GM21825 (cell line): ENCODE measurements at regions not wholly inside any gene's neighbourhood (a gene's known extent, or its start where the extent isn't known, plus 50 kb on each side); places are given as distances from the start of the nearest gene placed in this dataset.
"Not testable (repeated sequence)": the region's sequence is repeated elsewhere in the genome, so short reads cannot be mapped to it uniquely, and the experiment has no call there.

Source experiments
- ATAC-seq: cut with Tn5 transposase; IDR thresholded peaks from one replicate; pipeline ENCODE4 v1.9.1; 2021; ENCODE audit warnings: mild to moderate bottlenecking, moderate library complexity; ENCODE audit not compliant: unreplicated experiment

GRCh38 chr21:17191346-17191993 is 321.4 kb upstream of the CXADR start:
- no peak for ATAC-seq

DNA sequence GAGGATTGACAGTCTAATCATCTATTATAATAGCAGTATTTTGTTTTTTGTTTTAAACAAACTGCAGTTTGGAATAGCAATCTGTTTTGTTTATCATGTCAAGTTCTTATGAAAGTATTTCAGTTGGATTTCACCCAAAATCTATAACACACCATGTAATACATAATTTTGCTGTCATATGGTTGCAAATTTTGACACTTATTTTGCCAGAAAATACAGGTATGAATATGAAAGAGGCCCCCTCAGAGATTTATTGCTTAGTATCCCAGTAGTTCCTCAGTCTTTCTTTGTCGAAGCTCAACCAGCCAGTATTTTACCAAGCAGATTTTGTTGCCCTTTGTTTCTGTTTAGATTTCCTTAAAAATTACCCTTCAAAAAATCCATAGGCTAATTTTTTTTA is 317.5 kb upstream of the CXADR start:
- ATAC-seq, result no peak

DNA sequence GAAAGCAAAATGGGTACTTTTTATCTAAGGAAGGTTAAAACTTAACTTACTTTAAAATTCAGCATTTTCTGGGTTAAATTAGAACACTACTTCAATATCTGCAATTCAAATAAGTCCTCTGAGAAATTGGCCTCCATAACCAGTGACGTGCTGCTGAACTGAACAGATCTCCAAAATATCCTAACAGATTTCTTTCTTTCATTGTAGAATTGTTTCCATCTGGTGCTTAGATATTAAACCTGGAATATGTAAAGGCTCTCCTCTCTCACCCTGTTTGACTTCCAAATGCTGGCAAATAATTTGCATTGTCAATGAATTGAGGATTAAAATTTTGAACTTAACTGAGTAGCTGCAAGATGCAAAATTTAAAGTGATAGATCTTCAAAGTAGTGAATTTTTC is 316.9 kb upstream of the CXADR start:
- no peak for ATAC-seq

- ATAC-seq, result no peak
Observed at GRCh38 chr21:17196623-17197022, 316.2 kb upstream of the CXADR start.

DNA sequence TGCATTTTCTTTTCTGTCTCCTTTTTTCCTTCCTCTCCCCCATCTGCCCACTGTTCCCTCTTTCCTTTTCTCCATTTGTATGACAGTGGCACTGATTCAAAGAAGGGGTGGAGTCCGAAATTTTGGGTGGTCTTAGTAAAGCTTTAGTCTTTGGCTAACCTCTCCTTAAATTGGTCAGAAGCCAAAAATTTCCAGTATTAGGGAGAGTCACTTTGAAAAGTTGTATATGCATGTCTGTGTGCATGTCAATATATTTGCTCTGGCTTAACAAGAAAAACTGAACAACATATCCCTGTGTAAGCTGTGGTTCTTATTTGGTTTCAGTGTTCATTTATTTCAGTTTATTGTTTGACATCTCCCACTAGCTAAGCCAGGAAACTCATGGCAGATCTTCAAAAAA is 314.8 kb upstream of the CXADR start:
- ATAC-seq, result no peak

- no peak for ATAC-seq
Observed at GRCh38 chr21:17200250-17200649, 312.6 kb upstream of the CXADR start.

- ATAC-seq, result no peak
Observed at GRCh38 chr21:17201741-17202260, 311.0 kb upstream of the CXADR start.

DNA sequence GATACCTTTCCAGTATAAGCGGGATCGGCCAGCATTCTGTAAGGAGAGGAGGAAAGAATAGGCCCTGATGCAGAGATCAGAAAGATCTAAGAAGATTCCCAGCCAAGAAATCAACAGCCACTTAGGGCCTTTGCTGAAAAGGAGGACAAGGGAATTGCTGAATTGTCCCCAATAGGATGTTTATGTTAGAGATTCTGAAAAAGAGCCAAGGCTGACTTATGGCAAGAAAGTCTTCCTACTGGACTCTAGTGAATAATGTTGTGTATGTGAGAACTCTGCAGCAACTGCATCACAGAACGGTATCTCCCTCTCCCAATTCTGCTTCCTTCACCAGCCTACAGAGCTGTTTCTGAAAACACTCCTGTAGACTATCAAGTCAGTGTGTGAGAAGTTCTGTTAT is 298.0 kb upstream of the CXADR start:
- ATAC-seq, result no peak

DNA sequence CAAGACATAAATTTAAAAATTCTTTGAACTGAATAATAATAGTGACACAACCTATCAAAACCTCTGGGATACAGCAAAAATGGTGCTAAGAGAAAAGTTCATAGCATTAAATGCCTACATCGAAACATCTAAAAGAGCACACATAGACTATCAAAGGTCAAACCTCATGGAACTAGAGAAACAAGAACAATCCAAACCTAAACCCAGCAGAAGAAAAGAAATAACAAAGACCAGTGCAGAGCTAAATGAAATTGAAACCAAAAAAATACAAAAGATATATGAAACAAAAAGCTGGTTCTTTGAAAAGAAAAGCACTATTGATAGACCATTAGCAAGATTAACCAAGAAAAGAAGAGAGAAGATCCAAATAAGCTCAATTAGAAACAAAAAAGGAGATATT is 293.8 kb upstream of the CXADR start:
- ATAC-seq, result not testable (repeated sequence)

DNA sequence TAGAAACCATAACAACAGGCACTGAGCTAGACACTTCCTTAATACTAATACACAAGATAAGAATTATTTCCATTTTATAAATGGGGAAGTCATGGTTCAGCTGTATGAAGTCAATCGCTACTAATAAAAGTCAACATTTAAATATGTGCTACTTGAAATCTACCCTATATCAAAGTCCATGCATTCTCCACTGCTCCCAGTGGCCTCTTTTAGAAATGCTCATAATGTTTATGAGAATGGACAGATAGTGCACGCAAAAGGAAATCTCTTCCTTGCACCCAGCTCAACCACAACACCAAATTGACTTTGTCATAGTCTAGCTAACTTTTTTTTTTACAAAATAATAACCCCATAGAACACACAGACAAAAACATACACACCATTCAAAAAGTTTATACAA is 281.7 kb upstream of the CXADR start:
- no peak for ATAC-seq

DNA sequence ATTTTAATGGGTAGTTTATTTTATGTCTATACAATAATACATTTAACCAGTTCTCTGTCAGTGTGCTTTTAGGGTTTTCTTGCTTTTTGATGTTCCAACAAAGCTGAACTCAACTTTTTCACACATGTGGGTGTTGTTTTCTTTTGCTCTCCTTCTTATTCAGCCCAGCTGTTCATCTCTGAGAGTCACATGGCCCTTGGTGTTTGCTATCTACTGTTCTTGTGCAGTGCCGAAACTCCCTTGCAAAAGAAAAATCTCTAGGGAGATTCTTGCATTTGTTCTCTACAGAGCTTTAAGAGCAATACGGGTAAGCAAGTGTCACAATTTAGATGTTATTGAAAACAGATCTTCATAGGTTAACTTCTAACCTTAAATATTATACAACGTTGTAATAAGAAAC is 281.1 kb upstream of the CXADR start:
- no peak for ATAC-seq

DNA sequence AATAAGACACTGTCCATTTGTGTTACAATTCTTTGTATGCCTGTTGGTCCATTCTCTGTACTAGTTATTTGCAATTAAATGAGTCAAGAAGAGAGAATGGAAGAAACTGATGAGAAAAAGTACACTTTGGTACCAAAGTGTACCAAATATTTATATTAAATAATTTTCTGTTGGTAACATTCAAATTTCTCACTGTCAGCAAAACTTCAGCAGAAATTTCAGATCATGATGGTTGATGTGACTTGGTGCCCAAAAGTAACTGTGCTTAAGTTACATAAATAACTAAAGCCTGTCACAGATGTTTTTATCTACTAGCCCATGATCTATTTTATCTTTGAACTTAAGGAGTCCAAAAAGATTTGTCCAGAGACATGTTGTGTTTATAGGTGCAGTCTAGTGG is 274.4 kb upstream of the CXADR start:
- ATAC-seq, result no peak

GRCh38 chr21:17250778-17251241 is 262.0 kb upstream of the CXADR start:
- ATAC-seq, result no peak

GRCh38 chr21:17257784-17258183 is 255.1 kb upstream of the CXADR start:
- ATAC-seq, result no peak

- no peak for ATAC-seq
Observed at GRCh38 chr21:17264182-17264581, 248.7 kb upstream of the CXADR start.

DNA sequence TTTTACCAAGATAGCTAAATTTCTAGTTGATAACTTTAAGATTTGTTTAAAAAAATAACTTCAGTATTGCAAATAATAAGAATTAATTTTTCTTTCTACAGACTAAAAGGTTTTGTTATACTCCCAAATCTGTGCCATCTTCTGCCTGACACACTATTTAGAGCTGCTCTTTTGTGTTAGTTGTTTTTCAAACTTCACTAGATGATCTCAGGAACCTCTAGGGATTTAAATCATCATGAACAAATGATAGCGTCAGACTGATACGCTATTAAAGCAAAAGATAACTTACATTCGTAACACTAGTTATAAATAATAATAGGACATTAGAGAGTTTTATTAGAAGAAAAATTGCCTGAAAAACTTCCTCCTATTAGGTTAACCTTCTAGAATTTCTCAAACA is 243.1 kb upstream of the CXADR start:
- ATAC-seq, result no peak

- no peak for ATAC-seq
Observed at GRCh38 chr21:17270229-17270628, 242.6 kb upstream of the CXADR start.

DNA sequence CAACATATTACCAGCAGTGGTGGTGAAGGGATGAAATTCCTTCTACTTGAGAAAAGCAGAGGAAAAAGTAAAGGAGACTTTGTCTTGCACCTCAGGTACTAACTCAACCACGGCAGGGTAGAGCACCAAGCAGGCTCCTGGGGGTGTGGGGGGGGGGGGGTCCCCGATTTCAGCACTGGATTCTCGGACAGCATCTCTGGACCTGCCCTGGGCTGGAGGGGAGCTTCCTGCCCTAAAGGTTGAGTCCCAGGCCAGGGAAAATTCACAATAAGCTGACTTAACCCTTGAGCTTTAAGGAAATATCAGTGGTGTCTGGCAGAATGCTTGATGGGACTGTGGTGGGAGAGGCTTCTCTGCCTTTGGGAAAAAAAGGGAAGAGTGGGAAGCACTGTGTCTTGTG is 233.2 kb upstream of the CXADR start:
- no peak for ATAC-seq

- not testable (repeated sequence) for ATAC-seq
Observed at GRCh38 chr21:17293016-17293562, 219.8 kb upstream of the CXADR start.

GRCh38 chr21:17295997-17296396 is 216.8 kb upstream of the CXADR start:
- ATAC-seq, result no peak

DNA sequence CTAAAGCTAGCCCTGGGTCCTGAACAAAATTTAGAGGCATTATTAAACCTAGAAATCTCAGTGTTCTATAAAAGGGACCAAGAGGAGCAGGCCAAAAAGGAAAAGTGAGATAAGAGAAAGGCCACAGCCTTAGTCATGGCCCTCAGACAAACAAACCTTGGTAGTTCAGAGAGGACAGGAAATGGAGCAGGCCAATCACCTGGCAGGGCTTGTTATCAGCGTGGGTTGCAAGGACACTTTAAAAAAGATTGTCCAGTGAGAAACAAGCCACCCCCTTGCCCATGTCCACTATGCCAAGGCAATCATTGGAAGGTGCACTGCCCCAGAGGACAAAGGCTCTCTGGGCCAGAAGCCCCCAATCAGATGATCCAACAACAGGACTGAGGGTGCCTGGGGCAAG is 213.3 kb upstream of the CXADR start:
- not testable (repeated sequence) for ATAC-seq

GRCh38 chr21:17327715-17328114 is 185.1 kb upstream of the CXADR start:
- ATAC-seq, result not testable (repeated sequence)

GRCh38 chr21:17334484-17334883 is 178.4 kb upstream of the CXADR start:
- ATAC-seq, result no peak
